Stimulated activated naive CD8-positive, alpha-beta T cell treated with anti-CD3 and anti-CD28 coated beads, Interleukin-15, Interleukin-2, amounts not matched to agents 100 U/mL and 50 U/mL, for 24 hours (primary cell): ENCODE measurements at regions not wholly inside any gene's neighbourhood (a gene's known extent, or its start where the extent isn't known, plus 50 kb on each side); places are given as distances from the start of the nearest gene placed in this dataset.

Source experiments
- ATAC-seq: fragments of 150-1000 bp; cut with Tn5 transposase; one replicate; pipeline ENCODE4 v1.10.0; 2021
- DNase-seq: peaks from one replicate; pipeline ENCODE4 v3.0.0; 2021

DNA sequence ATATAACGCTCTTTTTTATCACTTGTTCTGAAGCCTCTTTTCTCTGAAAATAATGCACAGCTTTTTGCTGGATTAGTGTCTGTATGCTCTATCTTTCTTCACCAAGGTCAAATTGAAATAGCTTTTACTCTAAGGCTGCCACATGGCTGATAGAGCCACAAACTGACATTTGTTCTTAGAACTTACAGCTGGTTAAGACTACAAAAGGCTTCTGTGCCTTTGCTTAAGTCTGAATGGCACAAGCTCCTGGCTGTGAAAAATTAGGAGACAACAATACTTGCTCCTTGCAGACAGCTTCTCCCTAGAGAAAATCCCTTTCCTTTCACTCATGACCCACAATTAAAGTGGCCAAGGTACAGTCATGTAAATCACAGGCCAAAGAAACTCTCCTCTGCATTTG, 515.3 kb downstream of the DSC3 start:
- ATAC-seq, result no peak
- no peak for DNase-seq

DNA sequence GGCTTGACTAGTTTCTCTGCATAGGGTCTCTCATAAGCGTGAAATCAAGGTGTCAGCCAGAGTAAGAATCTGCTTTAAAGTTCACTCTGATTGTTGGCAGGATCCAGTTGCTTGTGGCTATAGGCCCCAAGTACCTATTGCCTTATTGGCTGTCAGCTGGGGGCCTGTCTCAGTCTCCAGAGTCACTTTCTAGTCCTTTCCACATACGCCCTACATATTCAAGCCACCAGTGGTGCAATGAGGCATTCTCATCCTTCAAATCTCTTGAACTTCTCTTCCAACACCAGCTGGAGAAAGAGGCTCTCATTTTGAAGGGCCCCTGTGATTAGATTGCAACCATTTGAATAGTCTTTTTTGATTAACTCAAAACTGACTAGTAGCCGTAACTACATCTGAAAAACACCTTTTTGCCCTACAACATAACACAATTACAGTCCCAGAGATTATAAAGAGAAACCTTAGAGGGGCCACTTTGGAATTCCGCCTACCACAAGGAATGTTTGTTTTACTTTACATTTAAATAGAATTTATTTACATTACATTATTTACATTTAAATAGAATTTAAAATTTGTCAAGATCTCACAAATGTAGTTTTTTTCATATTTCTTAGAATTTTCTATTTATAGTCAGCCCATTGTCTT, 520.1 kb downstream of the DSC3 start:
- DNase-seq (no peak), ATAC-seq (no peak)

DNA sequence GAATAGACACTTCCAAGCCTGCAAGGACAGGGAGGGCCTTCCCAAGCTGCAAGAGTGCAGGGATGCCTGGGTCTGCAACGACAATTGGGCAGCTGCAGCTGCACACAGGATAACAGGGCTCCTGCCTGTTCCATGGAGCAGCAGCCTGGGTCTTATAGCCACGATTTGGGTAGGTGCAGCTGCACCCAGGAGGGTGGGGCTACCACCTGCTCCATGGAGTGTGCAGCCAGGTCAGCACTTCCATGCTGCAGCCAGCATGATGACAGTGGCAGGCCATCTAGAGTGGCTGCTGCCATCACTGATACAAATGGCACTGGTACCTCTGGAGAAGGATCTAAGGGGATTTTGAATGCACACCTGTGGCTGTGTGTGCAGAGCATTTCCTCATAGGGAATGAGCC, 528.5 kb downstream of the DSC3 start:
- ATAC-seq, result no peak

DNA sequence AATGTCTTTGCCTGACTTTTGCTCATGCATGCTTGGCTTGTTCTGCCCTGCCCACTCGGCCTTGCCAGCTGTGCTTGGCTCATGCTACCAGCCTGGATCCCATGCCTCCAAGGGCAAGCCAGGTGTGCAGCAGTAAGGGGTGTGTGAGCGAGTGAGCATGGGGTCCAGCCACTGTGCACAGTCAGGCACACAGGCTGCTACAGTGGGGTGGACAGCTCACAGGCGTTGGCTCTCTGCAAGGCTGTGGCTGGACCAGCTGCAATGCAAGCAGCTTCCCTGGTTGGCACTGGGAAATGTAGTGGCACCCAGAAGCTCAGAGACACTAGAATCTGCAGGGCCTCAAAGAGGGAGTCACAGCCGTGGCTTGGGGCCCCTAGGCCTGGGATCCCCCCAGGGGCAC, 529.7 kb downstream of the DSC3 start:
- DNase-seq (no peak), ATAC-seq (no peak)

More for the DNA sequence above, 528.5 kb downstream of the DSC3 start:
- DNase-seq, result no peak

DNA sequence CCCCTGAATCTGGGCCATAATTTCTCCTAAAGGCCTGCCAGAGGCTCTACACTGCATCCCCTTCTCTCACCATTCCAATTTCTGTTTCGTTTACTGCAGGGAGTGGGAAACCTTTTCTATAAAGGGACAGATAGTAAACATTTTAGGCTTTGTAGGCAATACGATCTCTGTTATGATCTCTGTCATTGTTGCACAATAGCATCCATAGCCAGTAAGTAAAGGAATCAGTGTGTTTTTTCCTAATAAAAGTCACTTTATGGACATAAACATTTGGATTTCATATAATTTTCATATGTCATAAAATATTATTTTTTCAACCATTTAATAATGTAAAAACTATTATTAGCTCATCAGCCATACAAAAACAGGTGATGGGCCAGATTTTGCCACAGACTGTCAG, 531.7 kb downstream of the DSC3 start:
- ATAC-seq, result no peak

DNA sequence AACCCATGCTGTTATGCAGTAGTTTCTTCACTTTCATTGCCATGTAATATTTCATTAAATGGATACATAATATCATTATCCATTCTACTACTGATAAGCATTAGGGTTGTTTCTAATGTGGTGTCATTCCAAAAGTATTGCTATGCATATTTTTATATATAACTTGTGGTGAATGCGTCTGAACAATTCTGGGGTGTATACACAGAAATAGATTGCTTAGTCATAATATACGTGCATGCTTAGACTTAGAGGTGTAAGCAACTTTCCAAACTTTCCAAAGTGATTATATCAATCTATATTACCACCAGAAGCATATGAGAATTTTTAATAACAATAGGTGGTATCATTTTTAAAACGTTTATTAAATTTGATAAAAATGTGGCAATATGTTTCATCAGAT, 540.9 kb downstream of the DSC3 start:
- ATAC-seq (no peak), DNase-seq (no peak)

More for the DNA sequence above, 531.7 kb downstream of the DSC3 start:
- DNase-seq, result no peak

DNA sequence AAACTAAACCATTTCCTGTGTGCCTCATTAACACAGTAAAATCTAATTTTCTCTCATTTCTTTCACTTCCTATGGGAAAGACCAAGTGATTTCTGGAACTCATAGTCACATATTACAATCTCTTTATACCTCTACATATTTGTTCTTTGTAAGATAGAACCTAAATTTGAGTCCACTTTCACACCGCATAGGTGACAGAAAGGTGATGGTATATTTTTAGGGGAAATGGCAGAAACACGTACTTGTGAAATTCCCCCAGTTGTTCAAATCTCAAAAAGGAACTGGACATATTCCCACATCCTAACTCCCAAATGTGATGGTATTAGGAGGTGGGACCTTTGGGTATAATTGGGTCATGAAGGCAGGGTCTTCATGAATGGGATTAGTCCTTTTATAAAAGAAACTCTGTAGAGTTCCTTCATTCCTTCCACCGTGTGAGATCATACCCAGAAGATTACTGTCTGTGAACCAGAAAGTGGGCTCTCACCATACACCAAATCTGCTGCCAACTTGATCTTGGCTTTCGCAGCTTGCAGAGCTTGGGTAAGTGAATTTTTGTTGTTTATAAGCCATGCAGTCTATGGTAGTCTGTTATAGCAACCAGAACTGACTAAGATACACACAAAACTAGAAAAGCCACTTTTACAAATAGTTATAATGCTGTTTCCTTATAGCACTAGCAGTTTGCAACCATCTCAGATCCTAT, 542.1 kb downstream of the DSC3 start:
- DNase-seq (no peak), ATAC-seq (no peak)

DNA sequence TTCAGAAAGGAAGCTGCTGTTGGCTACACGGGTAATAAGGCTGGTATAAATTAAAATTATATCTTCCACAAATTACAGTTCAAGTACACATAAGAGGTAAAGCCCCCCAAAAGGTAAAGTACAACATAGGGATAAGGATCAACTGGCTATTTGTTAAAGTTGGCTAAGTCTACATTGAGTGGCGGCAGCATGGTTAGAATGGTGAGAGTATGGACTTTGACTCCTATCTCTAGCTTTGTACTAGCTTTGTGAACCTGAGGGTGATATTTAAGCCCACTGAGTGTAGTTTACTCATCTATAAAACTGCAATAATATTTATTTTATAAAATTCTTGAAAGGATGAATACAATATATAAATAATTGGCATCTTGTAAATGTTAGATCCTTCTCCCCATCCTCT, 542.8 kb downstream of the DSC3 start:
- no peak for ATAC-seq
- DNase-seq, result no peak

DNA sequence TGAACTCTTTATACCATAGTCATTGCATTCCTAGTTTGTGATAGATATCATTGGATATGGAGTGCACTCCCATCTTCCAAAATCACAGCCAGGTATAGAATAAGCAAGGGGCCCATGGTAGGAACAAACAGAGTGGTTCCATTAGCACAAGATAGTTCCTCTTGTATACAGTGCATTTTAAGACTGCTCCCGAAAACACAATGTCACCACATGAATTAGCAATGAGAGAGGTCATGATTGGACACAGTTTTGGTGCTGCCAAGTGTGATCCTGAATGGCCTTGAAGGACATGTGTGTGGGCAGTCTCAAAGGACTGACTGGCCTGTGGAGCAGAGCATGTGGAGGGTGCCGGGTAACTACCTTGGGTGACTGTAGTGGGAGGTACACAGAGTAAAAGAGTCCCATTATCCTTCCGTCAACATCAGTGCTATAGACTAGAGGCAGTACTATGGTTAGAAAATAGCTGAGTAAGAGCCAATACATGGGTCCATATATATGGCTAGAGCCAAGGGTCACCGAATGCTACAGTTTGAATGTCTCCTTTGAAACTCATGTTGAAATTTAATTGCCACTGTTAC, 549.9 kb downstream of the DSC3 start:
- ATAC-seq, result peak; percentile 28
- DNase-seq, result no peak

DNA sequence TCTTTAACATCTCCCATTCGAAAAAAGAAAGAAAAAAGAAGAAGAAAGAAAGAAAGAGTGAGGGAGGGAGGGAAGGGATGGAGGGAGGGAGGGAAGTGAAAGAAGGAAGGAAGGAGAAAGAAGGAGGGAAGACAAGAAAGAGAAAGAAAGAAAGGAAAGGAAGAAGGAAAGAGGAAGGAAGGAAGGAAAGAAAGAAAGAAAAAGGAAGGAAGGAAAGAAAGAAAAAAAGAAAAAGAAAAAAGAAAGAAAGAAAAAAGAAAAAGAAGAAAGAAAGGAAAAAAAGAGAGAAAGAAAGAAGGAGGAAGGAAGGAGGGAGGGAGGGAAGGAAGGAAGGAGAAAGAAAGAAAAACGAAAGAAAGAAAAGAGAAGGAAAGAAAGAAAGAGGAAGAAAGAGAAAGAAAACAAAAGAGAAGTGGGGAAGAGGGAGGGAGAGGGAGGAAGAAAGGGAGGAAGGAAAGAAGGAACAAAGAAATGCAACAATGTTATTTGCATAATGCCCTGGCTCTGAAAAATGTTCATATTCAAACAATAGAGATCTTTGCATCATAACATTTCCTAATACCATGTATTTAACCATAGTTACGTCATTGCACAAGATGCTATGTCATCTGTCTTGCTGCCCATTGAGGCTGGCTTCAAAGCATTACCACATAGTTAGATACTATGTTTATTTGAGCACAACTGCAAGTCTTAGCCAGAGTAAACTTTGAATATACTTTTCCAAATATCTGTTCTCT, 550.6 kb downstream of the DSC3 start:
- ATAC-seq (no peak), DNase-seq (no peak)

DNA sequence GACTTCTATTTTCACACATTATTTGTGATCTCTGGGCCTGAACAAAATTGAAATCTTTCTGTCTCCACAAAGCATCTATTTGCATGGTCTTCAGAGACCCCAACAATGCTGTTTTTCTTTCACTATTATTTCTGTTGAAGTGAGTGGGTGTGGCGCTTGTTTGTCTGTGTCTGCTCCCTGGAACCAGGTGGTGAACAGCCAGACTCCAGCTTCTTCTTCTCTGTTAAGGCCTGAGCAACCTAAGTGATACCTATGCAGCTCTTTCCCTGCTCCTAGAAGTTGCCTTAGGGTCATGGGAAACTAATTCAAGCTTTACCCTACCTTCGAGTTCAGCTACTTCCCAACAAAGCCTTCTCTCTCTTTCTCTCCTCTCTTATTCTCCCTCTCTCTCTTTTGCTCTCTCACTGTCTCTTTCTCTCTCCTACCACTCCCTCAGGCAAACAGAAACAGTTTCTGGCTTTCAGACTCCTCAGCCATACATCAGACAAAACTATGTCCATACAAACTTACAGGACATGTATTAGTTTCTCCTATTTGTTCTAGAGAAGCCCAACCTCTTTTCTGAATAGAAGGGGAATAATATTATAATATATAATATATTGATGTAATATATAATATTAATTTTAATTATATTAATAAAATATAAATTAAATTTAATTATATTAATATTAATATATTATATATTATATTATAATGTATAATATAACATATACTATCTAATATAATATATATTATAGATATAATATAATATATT, 552.5 kb downstream of the DSC3 start:
- DNase-seq (no peak), ATAC-seq (no peak)

DNA sequence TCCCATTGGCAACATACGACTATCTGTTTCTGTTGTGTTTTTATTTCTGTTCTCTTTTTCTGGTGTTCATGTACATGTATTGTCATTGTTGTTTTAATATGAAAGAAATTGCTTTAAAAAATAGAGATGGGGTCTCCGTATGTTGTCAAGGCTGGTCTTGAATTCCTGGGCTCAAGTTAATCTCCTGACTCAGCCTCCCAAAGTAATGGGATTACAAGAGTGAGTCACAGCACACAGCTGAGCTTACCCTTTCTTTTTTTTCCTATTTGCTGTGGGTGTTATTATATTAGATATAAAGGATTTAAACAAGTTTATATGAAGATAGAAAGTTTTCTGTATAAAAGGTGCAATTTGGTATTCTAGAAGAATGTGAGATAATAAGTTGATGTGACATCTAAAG, 554.6 kb downstream of the DSC3 start:
- no peak for ATAC-seq
- no peak for DNase-seq

DNA sequence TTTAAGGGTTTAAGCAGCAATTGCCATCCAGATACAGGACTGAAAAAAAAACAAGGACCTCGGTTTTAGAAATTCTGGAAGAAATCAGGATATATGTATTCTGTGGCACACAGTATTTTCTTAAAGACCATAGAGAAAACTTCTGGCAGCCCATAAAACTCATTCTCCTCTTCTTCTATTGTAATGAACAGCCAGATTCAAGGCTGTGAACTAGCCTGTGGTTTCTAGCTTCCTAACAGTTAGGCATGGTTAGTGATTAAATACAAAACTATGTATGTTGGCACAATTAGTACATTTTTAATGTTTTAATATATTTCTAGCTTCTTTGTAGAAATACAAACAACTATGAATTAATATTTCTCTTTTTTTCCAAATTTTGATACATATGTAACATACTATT, 555.7 kb downstream of the DSC3 start:
- no peak for DNase-seq
- ATAC-seq, result no peak

DNA sequence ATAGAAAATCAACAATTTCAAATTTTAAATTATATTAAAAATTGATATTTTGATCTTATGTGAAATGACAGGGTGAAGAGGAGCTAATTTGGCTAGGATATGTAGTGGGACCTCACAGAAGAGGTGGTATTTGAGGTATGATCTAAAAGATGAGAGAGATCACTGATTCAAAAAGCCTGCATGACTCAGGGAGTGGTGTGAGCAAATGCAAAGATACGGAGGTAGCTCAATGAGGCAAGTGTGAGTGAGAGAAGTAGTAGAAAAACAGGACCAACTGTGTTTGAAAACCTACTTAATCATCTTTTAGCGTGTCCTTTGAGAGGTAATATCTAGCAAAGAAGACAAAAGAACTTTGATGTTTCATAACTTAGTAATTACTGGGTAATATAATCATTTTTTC, 557.5 kb downstream of the DSC3 start:
- DNase-seq, result no peak
- no peak for ATAC-seq

DNA sequence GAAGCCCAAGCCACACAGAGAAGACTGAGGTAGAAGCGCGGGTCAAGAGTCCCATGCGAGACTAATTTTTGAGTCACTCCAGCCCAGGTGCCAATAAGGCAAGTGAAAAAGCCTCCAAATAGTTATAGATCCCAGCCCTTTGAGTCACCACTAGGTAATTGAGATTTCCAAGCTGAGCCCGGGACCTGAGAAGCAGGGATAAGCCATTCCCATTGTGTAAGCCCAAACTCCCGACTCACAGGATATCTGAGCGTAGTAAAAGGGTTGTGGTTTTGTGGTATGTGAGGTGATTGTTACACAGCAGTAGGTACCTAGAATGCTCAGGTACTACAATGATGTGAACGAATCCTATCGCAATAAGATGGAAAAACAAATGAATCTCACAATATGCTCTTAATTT, 560.7 kb downstream of the DSC3 start:
- DNase-seq (no peak), ATAC-seq (no peak)

DNA sequence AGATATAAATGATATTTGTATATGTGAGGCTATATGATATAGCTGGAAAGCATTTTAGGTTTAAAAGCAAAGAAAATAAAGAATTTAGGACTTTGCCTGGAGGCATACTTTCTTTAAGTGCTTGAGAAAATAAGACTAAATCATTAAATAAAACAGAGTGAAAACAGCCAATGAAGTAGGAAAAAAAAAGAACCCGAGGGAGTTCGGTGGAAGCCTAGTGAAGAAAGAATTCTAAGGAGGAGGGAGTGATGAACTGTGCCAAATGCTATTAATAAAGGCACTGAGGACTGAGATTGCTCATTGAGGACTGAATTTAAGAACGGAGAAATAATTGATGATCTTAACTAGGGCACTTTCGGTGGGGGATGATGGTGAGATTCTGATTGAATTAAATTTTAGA, 573.5 kb downstream of the DSC3 start:
- DNase-seq (no peak), ATAC-seq (no peak)

DNA sequence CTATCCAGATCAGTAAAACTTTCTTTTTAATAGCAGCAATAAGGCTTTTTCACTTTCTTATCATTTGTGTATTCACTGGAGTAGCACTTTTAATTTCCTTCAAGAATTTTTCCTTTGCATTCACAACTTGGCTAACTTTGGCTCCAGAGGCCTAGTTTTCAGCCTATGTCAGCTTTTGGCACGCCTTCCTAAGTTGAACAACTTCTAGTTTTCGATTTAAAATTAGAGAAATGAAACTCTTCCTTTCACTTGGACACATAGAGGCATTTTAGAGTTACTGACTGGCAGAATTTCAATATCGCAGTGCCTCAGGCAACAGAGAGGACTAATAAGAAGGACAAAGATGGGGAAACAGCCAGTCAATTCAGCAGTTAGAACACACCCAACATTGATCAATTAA, 577.4 kb downstream of the DSC3 start:
- no peak for ATAC-seq
- no peak for DNase-seq

DNA sequence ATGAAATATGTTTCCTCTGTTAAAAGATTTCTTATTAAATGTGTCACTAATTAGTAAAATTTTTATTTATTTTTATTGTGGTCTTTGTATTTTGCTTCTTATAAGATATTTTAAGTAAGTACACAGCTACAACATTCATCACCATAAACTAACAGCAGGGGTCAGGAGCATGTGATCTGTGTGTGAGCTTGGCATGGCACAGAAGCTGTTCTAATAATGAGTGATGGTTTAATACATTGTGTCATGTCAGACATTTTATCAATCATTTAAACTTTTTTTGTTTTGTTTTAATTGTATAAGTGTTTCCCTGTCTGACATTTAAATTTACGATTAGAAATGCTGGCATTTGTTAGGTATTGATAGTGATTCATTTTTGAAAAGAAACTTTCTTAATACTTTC, 585.4 kb downstream of the DSC3 start:
- no peak for DNase-seq
- ATAC-seq, result no peak

DNA sequence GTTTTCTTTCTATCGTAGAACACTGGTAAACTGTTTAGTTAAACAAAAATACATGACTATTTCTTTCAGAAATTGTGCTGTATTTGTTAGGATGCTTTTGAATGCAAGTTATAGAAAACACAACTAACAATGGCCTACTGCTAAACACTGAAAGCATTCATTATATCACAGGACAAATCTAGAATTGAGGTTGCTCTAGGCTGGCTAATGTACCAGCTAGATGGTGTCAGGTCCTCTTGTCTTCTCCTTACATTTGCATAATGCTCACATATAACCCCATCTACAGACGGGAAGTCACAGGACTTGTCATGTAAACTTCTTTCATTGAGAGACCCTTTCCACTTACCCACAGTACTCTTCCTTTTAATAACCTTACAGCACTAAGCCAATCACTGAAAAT, 586.8 kb downstream of the DSC3 start:
- DNase-seq (no peak), ATAC-seq (no peak)

DNA sequence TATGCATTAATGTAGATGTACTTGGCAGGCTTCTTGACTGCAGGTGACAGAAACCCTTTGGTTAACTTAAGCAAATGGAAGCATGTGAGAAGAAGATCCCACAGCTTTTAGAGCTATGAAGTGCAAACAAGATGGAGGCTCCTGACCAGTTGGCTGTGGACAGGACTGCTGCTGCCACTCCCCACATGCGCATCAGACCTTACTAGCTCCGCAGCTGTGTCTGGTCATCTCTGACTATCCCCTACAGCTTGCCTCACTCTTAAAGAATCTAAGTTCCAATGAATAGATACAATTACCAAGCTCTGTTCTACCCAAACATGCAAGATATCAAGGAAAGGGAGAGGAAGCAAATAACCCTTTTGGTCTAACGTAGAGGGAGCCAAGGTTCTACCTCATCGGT, 587.6 kb downstream of the DSC3 start:
- no peak for ATAC-seq
- no peak for DNase-seq

DNA sequence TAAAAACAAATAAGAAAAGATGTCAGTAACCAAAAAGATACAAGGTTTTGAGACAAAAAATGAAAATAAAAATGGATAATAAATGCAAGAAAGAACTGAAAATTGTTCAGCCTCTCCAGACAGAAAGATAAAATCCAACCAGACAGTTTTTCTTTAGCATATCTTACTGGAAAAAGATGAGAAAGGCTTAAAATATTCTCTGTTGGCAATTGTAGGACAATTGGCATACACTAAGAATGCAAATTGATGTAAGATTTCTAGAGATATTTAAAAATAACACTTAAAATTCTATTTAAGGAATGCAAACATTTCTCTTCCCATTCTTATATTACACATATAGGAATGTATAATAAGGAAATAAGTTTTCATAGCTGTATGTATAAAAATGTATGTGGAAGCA, 590.6 kb downstream of the DSC3 start:
- DNase-seq (no peak), ATAC-seq (no peak)

DNA sequence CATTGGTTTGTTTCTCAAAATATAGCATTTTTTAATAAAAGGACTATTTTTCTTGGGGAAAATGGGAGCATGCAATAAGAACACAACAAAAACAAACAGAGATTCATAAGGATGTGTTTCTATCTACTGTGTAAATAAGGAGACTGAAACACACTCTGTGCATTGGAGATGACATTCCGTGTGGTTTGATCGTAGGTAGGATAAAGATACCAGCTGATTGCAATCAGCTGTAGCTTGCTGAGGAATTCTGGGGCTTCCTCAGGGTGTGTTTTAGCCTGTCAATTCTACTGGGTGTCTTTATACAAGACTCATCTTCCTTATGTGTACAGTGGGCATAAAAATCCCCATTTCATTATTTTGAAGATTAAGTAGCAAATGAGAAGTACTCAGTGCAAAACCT, 591.6 kb downstream of the DSC3 start:
- no peak for ATAC-seq
- no peak for DNase-seq

DNA sequence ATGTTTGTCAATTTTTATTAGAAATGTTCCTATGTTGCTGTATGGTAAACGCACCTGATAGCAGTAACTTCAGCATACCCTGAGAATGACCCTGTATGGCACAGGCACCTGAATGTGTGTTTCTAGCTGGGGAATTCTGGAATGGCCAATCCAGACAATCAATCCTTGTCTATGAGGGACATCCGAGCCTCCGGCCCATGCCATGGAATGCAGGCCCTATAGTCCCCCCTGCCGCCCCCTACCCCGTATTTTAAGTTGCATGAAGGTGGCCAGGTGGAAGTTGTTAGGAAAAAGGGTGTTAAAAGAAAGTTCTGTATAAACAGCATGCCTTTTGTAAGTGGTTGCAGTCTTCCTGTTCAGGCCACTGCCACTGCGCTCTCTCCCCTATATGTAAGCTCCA, 595.9 kb downstream of the DSC3 start:
- no peak for ATAC-seq
- no peak for DNase-seq
